OCI-LY7 (cell line): ENCODE measurements at regions not wholly inside any gene's neighbourhood (a gene's known extent, or its start where the extent isn't known, plus 50 kb on each side); places are given as distances from the start of the nearest gene placed in this dataset.

ENCODE experiments used
- BruUV-seq: library from RNA; stranded (reverse); fragments of 400-500 nt; replicated peaks from 2 replicates; lab custom pipeline; 2021; lab: Mats Ljungman, UMichigan
- CTCF ChIA-PET: fragments of 300-600 bp; sonication (Branson Sonifier 250); formaldehyde crosslinking; loops from one replicate; lab custom pipeline; 2022; ENCODE audit warnings: antibody characterized with exemption; ENCODE audit not compliant: unreplicated experiment; lab: Charles Lee
- POLR2A ChIA-PET: fragments of 300-600 bp; sonication (Branson Sonifier 250); formaldehyde crosslinking; loops from one replicate; lab custom pipeline; 2022; ENCODE audit warnings: antibody characterized with exemption; lab: Charles Lee
- DNase-seq: peaks from one replicate; pipeline ENCODE4 v3.0.0-alpha.2; 2015; ENCODE audit warnings: low spot score
- H2AFZ ChIP-seq: fragments of 200-600 bp; sonication (generic), shearing (Covaris generic); 2 replicates; pipeline ENCODE4 v1.6.1; 2014; ENCODE audit warnings: mild to moderate bottlenecking, antibody characterized with exemption, low read length, moderate library complexity
- H3K27ac ChIP-seq: fragments of 200-600 bp; sonication (generic); 2 replicates; pipeline ENCODE4 v1.5.1; 2014; ENCODE audit warnings: mixed run types, low read depth, mild to moderate bottlenecking, moderate library complexity, low read length, inconsistent platforms; ENCODE audit not compliant: poor library complexity, severe bottlenecking
- H3K36me3 ChIP-seq: fragments of 200-600 bp; sonication (generic); 2 replicates; pipeline ENCODE4 v1.6.1; 2014; ENCODE audit warnings: mild to moderate bottlenecking, antibody characterized with exemption, low read length, moderate library complexity, mixed read lengths; ENCODE audit not compliant: insufficient read depth
- H3K4me1 ChIP-seq: fragments of 200-600 bp; sonication (generic); 2 replicates; pipeline ENCODE4 v1.5.1; 2014; ENCODE audit warnings: mild to moderate bottlenecking, low read length; ENCODE audit not compliant: insufficient read depth, poor library complexity, severe bottlenecking
- H3K4me2 ChIP-seq: fragments of 200-600 bp; sonication (generic); 2 replicates; pipeline ENCODE4 v1.6.1; 2014; ENCODE audit warnings: mild to moderate bottlenecking, low read length
- H3K4me3 ChIP-seq: fragments of 200-600 bp; sonication (generic); 2 replicates; pipeline ENCODE4 v1.5.1; 2014; ENCODE audit warnings: mild to moderate bottlenecking, low read depth, low read length; ENCODE audit not compliant: poor library complexity, severe bottlenecking
- H3K79me2 ChIP-seq: fragments of 200-600 bp; sonication (generic); 2 replicates; pipeline ENCODE4 v1.6.1; 2016; ENCODE audit warnings: low read depth, mild to moderate bottlenecking, low read length, moderate library complexity, mixed read lengths; ENCODE audit not compliant: insufficient read depth
- H3K9me2 ChIP-seq: fragments of 200-600 bp; sonication (generic); 2 replicates; pipeline ENCODE4 v1.6.1; 2016; ENCODE audit warnings: mild to moderate bottlenecking, low read length, mixed read lengths; ENCODE audit not compliant: insufficient read depth
- H3K9me3 ChIP-seq: fragments of 200-600 bp; sonication (generic); 2 replicates; pipeline ENCODE4 v1.6.1; 2014; ENCODE audit warnings: mild to moderate bottlenecking, mixed run types, low read length, mixed read lengths
- H4K20me1 ChIP-seq: fragments of 200-600 bp; sonication (generic); 2 replicates; pipeline ENCODE4 v1.6.1; 2014; ENCODE audit warnings: mild to moderate bottlenecking, antibody characterized with exemption, low read length, moderate library complexity, mixed read lengths; ENCODE audit not compliant: insufficient read depth
- EZH2phosphoT487 ChIP-seq: fragments of 200-600 bp; sonication (generic); IDR thresholded peaks from 2 replicates; pipeline ENCODE4 v1.6.1; 2018; ENCODE audit warnings: low read depth, borderline replicate concordance, mild to moderate bottlenecking, mixed run types, antibody characterized with exemption, low read length, moderate library complexity, mixed read lengths
- intact Hi-C: fragments of 100-400 bp; cut with micrococcal nuclease; formaldehyde crosslinking; loops from one replicate; pipeline ENCODE4 v1.10.0; 2022; ENCODE audit not compliant: unreplicated experiment
- TF ChIP-seq, protein P1 (sequence below): fragments of 200-600 bp; sonication (generic); conservative IDR thresholded peaks from 2 replicates; pipeline ENCODE4 v1.5.1; 2014; ENCODE audit warnings: mild to moderate bottlenecking, antibody characterized with exemption, low read length, moderate library complexity, mixed read lengths

DNA sequence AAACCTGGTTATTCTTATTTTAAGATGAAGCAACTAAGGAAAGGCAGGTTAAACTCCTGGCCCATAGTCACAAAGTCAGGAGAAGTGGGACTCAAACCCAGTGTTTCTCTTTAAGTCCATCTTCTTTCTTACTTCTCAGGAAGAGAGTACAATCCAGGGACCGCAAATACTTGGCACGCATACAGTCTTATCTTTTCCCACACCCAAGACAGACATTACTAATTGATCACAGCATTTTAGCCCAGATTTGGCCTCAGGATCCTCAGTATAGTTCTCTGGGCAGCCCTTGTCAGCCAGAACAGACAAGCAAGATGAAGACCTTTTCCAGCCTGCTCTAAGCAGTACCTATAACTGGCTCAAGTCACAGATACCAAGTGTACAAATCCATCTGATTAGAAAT, 125.5 kb upstream of the RAI14 start:
- Histone ChIP-seq H2AFZ (no peak overlapping the region), H3K4me1 (no peaks in the 10 kb centered on the region), H3K9me2 (no peaks in the 10 kb centered on the region), H3K4me3 (no peak overlapping the region), H3K4me2 (no peak overlapping the region), H3K27ac (no peak overlapping the region), H3K36me3 (no peaks in the 10 kb centered on the region), H3K9me3 (no peaks in the 10 kb centered on the region), H3K79me2 (no peaks in the 10 kb centered on the region), H4K20me1 (no peaks in the 10 kb centered on the region)
- CTCF ChIA-PET: no interaction called here
- intact Hi-C loops: no loop called here
- DNase-seq: no peak
- TF ChIP-seq, protein P1, sequence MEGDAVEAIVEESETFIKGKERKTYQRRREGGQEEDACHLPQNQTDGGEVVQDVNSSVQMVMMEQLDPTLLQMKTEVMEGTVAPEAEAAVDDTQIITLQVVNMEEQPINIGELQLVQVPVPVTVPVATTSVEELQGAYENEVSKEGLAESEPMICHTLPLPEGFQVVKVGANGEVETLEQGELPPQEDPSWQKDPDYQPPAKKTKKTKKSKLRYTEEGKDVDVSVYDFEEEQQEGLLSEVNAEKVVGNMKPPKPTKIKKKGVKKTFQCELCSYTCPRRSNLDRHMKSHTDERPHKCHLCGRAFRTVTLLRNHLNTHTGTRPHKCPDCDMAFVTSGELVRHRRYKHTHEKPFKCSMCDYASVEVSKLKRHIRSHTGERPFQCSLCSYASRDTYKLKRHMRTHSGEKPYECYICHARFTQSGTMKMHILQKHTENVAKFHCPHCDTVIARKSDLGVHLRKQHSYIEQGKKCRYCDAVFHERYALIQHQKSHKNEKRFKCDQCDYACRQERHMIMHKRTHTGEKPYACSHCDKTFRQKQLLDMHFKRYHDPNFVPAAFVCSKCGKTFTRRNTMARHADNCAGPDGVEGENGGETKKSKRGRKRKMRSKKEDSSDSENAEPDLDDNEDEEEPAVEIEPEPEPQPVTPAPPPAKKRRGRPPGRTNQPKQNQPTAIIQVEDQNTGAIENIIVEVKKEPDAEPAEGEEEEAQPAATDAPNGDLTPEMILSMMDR: no peak
- no peak for TF ChIP-seq EZH2phosphoT487
- POLR2A ChIA-PET: interaction anchor here (0.6 kb wide), 2 partner anchors 11 to 473 kb away, joined by 3 to 4 read pairs; no protein-coding TSS in a partner anchor
- BruUV-seq: no TSS peak

DNA sequence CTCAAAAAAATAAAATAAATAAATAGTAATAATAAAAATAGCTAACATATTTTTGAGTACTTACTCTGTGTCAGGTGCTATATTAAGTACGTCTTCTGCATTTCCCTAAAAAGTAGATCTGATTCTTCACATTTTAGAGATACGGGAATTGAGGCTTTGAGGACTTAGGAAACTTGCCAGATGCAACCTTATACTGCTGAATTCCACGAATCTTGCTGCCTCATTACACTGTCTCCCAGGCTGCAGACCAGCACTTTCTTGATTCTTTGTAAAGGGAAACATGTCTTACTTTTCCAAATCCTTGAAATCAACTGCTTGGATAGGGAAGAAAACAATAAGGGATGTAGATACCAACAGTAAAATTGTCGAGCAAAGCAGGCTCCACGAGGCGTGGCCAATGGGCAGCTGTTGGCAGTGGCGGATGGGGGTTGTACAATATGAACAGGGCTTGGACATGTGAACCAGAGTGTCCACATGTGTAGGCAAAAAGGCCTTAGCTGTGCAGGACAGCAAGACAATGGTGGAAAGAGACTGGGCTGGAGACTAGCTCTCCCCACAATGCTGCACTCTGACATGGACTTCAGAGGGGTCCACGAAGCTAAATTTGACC, 124.3 kb upstream of the RAI14 start:
- Histone ChIP-seq H3K4me3 (no peak overlapping the region), H3K27ac (no peak overlapping the region), H3K4me2 (no peak overlapping the region), H2AFZ (no peak overlapping the region), H4K20me1 (no peaks in the 10 kb centered on the region), H3K4me1 (no peaks in the 10 kb centered on the region), H3K36me3 (no peaks in the 10 kb centered on the region), H3K9me2 (no peaks in the 10 kb centered on the region), H3K9me3 (no peaks in the 10 kb centered on the region), H3K79me2 (no peaks in the 10 kb centered on the region)
- no TSS peak for BruUV-seq
- intact Hi-C loops: no loop called here
- TF ChIP-seq EZH2phosphoT487: no peak
- TF ChIP-seq, protein P1: no peak
- no peak for DNase-seq
- ChIA-PET CTCF (no interaction called here), POLR2A (no interaction called here)
